CD4-positive, alpha-beta T cell treated with Interleukin-12 subunit alpha and Interleukin-12 subunit beta, for 1 hour (primary cell): ENCODE measurements at regions not wholly inside any gene's neighbourhood (a gene's known extent, or its start where the extent isn't known, plus 50 kb on each side); places are given as distances from the start of the nearest gene placed in this dataset.

Experiments used
- DNase-seq: peaks from one replicate; pipeline ENCODE4 v3.0.0-alpha.2; 2020

GRCh38 chr2:146239392-146240135, 1605.3 kb upstream of the ACVR2A start:
- no peak for DNase-seq

- no peak for DNase-seq
Measured at GRCh38 chr2:146238254-146238966, 1606.4 kb upstream of the ACVR2A start.

GRCh38 chr2:146235158-146235557, 1609.7 kb upstream of the ACVR2A start:
- DNase-seq = no peak

GRCh38 chr2:146229508-146230155, 1615.2 kb upstream of the ACVR2A start:
- no peak for DNase-seq

GRCh38 chr2:146228466-146229058, 1616.3 kb upstream of the ACVR2A start:
- DNase-seq = no peak

GRCh38 chr2:146228020-146228393, 1616.8 kb upstream of the ACVR2A start:
- no peak for DNase-seq

- no peak for DNase-seq
Measured at GRCh38 chr2:146227152-146228019, 1617.4 kb upstream of the ACVR2A start.

- DNase-seq = no peak
Measured at GRCh38 chr2:146226077-146226476, 1618.8 kb upstream of the ACVR2A start.

- no peak for DNase-seq
Measured at GRCh38 chr2:146221826-146222225, 1623.0 kb upstream of the ACVR2A start.

GRCh38 chr2:146220957-146221356, 1623.9 kb upstream of the ACVR2A start:
- no peak for DNase-seq

GRCh38 chr2:146214394-146214929, 1630.4 kb upstream of the ACVR2A start:
- DNase-seq = no peak

- no peak for DNase-seq
Measured at GRCh38 chr2:146213674-146214073, 1631.2 kb upstream of the ACVR2A start.

GRCh38 chr2:146212602-146213001, 1632.2 kb upstream of the ACVR2A start:
- no peak for DNase-seq

GRCh38 chr2:146209842-146210275, 1635.0 kb upstream of the ACVR2A start:
- no peak for DNase-seq

GRCh38 chr2:146207901-146208300, 1636.9 kb upstream of the ACVR2A start:
- no peak for DNase-seq

- no peak for DNase-seq
Measured at GRCh38 chr2:146207417-146207816, 1637.4 kb upstream of the ACVR2A start.

- DNase-seq = no peak
Measured at GRCh38 chr2:146203064-146203624, 1641.7 kb upstream of the ACVR2A start.

- DNase-seq = no peak
Measured at GRCh38 chr2:146193619-146194018, 1651.2 kb upstream of the ACVR2A start.

GRCh38 chr2:146189541-146189940, 1655.3 kb upstream of the ACVR2A start:
- DNase-seq = no peak

- DNase-seq = no peak
Measured at GRCh38 chr2:146173934-146174333, 1654.0 kb upstream of the ZEB2 start.

- DNase-seq = no peak
Measured at GRCh38 chr2:146161256-146161882, 1641.5 kb upstream of the ZEB2 start.
